ENCODE measurements at regions not wholly inside any gene's neighbourhood (a gene's known extent, or its start where the extent isn't known, plus 50 kb on each side); places are given as distances from the start of the nearest gene placed in this dataset.
"Not testable (repeated sequence)": the region's sequence is repeated elsewhere in the genome, so short reads cannot be mapped to it uniquely, and the experiment has no call there.

DNA sequence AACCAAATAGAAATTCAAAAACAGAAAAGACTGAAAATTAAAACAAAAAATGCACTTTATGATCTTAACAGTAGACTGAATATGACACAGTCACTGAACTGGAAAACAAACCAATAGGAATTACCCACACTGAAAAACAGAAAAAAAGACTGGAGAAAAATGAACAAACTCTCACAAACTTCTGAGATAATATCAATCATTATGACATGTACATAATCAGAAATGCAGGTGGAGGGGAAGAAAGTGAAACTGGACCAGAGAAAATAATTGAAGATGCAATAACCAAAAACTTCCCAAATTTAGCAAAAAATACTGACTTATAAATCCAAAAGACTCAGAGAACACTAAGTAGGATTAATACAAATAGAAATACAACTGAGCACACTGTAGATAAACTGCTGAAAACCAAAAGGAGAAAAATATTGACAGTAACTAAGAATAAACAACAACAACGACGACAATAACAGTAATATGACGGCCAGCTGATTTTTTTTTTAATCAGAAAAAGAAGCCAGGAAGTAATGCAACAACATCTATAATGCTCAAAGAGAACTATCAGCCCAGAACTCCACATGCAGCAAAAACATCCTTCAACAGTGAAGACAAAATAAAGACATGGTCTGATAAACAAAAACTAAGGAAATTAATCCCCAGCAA, 108.1 kb downstream of the ZFAND4 start:
- no peak for DNase-seq (ENCODE audit: low read depth)

DNA sequence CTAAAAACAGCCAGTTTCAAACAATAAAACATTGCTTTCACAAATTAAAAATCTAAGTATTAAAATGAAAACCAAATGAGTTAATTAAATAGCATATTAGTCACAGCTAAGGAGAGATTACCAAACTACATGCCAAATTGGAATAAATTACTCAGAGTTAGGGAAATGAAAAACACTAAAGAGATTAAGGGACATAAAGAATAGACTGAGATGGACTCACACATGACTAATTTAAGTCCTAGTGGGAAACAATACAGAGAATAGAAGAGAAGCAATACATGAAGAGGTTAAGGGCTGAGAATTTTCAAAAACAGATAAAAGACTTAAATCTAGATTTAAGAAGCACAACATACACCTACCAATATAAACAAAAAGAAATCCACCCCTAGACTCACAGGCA, 110.6 kb downstream of the ZFAND4 start:
- DNase-seq (ENCODE audit: low read depth): no peak

- DNase-seq (ENCODE audit: low read depth): no peak
Observed at GRCh38 chr10:45560262-45560661, 112.3 kb downstream of the ZFAND4 start.

DNA sequence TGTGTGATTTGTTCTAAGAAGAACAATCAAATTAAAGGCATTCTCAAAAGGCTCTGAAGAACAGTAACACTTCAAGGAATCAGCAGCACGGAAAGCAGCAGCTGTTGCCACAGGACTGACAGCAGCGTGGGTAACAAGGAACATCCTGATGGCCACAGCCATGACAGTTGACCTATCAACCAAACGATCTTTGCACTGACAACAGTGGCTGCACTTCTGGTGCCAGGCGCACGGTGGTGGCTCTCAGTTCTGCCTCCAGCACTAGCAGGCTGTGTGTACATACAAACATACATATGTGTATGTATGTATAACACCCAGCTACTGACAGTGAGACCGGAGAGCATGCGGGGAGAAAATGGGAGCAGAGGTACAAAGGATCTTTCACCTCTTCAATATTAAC, 114.1 kb downstream of the ZFAND4 start:
- DNase-seq (ENCODE audit: low read depth): no peak

DNA sequence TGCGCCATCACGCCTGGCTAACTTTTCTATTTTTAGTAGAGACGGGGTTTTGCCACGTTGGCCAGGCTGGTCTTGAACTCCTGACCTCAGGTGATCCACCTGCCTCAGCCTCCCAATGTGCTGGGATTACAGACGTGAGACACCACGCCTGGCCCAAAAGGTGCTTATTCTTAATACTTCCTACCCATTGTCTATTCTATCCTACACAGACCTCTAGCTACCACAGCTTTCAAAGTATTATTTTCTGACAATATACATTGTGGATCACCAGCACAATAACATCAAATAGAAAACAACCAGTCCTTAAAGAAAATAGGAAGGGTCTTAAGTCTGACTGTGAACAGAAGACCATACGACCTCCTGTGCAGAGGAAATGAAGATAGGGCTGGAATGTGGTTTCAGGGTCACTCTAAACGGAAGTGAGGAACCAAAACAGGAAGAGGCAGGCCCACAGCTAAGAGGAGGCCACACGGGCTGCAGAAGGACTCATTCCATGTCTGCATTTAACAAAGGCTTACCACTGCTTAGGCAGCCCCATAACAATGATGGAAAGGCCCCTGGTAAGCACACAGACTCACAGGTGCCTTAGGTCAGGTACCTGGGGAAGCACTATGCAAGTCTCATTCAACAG, 115.2 kb downstream of the ZFAND4 start:
- DNase-seq (ENCODE audit: low read depth): no peak

- DNase-seq (ENCODE audit: low read depth): no peak
Observed at GRCh38 chr10:45555795-45556194, 116.8 kb downstream of the ZFAND4 start.

DNA sequence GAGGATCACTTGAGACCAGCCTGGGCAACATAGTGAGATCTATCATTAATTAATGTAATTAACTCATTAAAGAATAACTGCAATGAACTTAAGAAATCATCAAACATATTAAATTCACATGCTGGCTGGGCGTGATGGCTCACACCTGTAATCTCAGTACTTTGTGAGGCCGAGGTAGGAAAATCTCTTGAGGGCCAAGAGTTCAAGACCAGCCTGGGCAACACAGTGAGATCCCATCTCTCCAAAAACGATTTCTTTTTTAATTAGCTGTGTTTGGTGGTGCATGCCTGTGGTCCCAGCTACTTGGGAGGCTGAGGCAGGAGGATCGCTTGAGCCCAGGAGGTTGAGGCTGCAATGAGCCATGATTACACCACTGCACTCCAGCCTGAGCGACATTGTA, 117.2 kb downstream of the ZFAND4 start:
- not testable (repeated sequence) for DNase-seq (ENCODE audit: low read depth)

- no peak for DNase-seq (ENCODE audit: low read depth)
Observed at GRCh38 chr10:45553613-45554012, 119.0 kb downstream of the ZFAND4 start.

- no peak for DNase-seq (ENCODE audit: low read depth)
Observed at GRCh38 chr10:45553155-45553554, 119.4 kb downstream of the ZFAND4 start.

DNA sequence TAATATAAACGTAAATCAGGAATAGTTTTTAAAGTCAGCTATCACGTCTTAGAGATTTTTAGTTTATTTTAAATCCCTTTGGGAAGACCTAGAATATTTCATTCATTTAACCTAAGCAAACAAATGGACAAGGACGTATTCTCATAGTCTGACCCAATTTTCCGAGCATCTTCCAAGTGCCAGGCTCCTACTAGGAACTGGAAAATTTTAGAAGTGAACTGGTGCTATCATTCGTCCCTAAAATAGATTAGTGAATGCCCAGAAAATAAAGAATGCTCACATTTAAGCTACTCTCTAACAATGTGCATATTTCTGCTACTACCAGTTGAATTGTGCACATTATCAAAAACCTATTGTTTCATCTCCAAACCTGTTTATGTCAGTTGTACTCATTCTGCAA, 120.1 kb downstream of the ZFAND4 start:
- no peak for DNase-seq (ENCODE audit: low read depth)

DNA sequence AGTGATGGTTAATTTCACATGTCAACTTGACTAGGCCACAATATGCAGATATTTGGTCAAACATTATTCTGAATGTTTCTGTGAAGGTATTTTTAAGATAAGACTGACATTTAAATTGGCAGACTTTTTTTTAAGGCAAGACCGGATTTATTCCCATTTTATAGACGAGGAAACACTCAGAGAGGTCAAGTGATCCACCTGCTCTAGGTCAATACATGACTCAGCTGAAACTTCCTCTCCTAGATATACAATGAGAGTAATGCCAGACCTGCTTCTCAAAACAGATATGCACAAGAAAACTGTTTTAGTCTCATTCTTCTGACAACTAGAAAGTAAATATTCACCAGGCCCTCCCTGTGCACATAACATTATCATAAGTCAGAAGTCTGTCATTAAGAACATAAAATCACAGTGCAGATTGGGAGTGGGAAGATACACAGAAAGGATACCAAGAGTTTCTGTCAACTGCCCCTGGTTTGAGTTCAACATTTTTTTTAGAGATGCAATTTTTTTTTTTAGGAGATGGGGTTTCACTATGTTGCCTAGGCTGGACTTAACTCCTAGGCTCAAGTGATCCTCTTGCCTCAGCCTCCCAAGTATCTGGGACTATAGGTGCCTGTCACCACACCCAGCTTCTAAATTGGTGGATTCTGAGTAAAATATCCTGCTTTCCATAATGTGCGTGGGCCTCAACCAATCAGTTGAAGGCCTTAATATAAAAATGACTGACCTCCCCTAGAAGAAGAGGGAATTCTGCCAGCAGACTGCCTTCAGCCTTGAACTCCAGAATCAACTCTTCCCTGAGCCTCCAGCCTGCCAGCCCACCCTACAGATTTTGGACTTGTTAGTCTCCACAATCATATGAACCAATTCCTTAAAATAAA, 121.4 kb downstream of the ZFAND4 start:
- no peak for DNase-seq (ENCODE audit: low read depth)

GRCh38 chr10:45548068-45548467, 124.5 kb downstream of the ZFAND4 start:
- no peak for DNase-seq (ENCODE audit: low read depth)

DNA sequence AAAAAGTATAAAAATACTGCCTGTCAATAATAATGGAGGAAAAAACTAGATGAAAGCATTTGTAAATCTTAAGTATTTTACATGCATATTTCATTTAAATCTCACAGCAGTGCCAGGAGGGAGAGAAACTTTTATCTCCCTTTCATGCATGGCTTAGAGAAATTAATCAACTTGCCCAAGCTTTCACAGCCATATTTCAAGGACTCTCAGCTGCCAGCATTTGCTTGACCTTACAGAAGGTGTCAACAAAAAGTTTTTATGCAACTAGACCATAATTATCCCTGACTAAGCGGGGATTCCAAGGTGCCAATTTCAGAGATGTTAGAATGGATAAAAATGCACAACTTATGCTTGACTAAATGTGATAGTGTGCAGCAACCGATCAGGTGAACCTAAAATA, 125.4 kb downstream of the ZFAND4 start:
- DNase-seq (ENCODE audit: low read depth): no peak

DNA sequence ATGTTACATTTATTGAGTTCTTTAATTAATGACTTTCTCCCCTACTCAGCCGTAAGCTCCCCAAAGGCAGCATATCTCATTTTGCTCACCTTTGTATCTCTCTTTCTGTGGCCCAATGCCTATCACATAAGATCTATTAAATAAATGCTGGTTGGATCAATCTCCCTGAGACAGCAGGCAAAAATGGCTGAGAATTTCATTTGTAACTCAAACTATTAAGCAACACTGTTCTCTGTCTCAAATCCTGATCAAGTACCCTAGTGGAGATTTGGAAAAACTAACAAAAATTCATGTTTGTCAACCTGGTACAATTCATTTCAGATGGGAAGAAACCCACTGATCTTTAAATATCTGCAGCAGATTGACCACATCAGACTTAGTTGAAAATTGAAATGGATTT, 127.4 kb downstream of the ZFAND4 start:
- no peak for DNase-seq (ENCODE audit: low read depth)

DNA sequence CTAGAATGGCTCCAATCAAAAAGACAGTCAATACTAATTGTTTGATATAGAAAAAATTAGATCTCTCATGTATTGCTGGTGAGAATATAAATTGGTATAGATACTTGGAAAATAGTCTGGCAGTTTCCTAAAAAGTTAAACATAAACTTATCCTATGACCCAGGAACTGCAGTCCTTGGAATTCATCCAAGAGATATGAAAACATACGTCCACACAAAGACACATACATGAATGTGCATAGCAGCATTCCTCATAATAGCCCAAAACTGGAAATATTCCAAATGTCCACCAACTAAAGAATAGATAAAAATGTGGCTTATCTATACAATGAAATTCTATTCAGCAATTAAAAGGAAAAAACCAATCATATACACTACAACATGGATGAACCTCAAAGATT, 128.4 kb downstream of the ZFAND4 start:
- DNase-seq (ENCODE audit: low read depth): no peak

- DNase-seq (ENCODE audit: low read depth): not testable (repeated sequence)
Observed at GRCh38 chr10:45541032-45541431, 131.5 kb downstream of the ZFAND4 start.

DNA sequence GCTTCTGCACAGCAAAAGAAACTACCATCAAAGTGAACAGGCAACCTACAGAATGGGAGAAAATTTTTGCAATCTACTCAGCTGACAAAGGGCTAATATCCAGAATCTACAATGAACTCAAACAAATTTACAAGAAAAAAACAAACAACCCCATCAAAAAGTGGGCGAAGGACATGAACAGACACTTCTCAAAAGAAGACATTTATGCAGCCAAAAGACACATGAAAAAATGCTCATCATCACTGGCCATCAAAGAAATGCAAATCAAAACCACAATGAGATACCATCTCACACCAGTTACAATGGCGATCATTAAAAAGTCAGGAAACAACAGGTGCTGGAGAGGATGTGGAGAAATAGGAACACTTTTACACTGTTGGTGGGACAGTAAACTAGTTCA, 132.0 kb downstream of the ZFAND4 start:
- DNase-seq (ENCODE audit: low read depth): not testable (repeated sequence)

- DNase-seq (ENCODE audit: low read depth): not testable (repeated sequence)
Observed at GRCh38 chr10:45539569-45539968, 133.0 kb downstream of the ZFAND4 start.

GRCh38 chr10:45534572-45534971, 138.0 kb downstream of the ZFAND4 start:
- DNase-seq (ENCODE audit: low read depth): no peak

GRCh38 chr10:45532480-45532879, 140.1 kb downstream of the ZFAND4 start:
- no peak for DNase-seq (ENCODE audit: low read depth)

GRCh38 chr10:45526309-45526905, 146.2 kb downstream of the ZFAND4 start:
- DNase-seq (ENCODE audit: low read depth): no peak

DNA sequence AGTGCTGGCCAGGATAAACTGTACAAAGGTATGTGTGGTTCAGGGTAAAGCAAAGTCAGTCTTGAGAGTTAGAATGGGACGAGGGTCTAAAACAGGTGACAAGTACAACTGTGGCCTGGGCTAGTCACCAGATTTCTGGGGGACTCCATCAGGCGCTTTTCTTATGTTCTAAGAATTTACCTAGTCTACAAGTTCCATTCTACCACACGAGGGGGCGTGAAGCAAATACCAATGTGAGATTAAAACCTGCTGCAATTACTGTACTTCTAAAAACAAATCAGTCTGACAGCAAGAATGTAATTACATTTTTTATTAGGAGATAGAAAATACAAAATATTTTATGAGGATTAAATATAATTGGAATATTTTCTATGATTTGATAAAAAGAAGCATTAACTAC, 146.5 kb downstream of the ALOX5 start:
- DNase-seq (ENCODE audit: low read depth): no peak

- no peak for DNase-seq (ENCODE audit: low read depth)
Observed at GRCh38 chr10:45518741-45519140, 144.7 kb downstream of the ALOX5 start.

Measured in stromal cell of bone marrow (primary cell).